GM12878 (cell line): ENCODE measurements at regions not wholly inside any gene's neighbourhood (a gene's known extent, or its start where the extent isn't known, plus 50 kb on each side); places are given as distances from the start of the nearest gene placed in this dataset.

Experiments
- CEBPZ ChIP-seq: fragments of 150-350 bp; IDR thresholded peaks from 2 replicates; pipeline ENCODE4 v1.6.1; 2016; ENCODE audit warnings: low read depth, low read length
- CHD4 ChIP-seq: fragments of 200-600 bp; sonication (generic); IDR thresholded peaks from 2 replicates; pipeline ENCODE4 v1.6.1; 2016; ENCODE audit warnings: mild to moderate bottlenecking
- CTCF ChIP-seq, 3 experiments: IDR thresholded peaks in 2 of 3; conservative IDR thresholded peaks in 1 of 3; 2 replicates each; pipeline ENCODE4 v1.5.1; 2011; ENCODE audit warnings: low read depth in 3 of 3, low read length in 3 of 3, mild to moderate bottlenecking in 3 of 3, control low read depth in 2 of 3, moderate library complexity in 2 of 3, inconsistent platforms in 1 of 3, mixed read lengths in 1 of 3; ENCODE audit not compliant: control insufficient read depth in 2 of 3, insufficient read depth in 1 of 3; ENCODE audit errors: extremely low read depth in 1 of 3
- EZH2 ChIP-seq: IDR thresholded peaks from 2 replicates; pipeline ENCODE4 v1.6.1; 2012; ENCODE audit warnings: low read depth, mild to moderate bottlenecking, control low read depth, inconsistent platforms, low read length, borderline replicate concordance; ENCODE audit not compliant: control insufficient read depth
- HDAC6 ChIP-seq: fragments of 200-600 bp; sonication (generic); IDR thresholded peaks from one replicate; pipeline ENCODE4 v1.8.0; 2017; ENCODE audit warnings: antibody characterized with exemption; ENCODE audit not compliant: unreplicated experiment
- MAX ChIP-seq: IDR thresholded peaks from 2 replicates; pipeline ENCODE4 v1.6.1; 2012; ENCODE audit warnings: low read depth, low read length, improper control_type of control experiment
- MXI1 ChIP-seq: fragments of 150-350 bp; IDR thresholded peaks from 2 replicates; pipeline ENCODE4 v1.6.1; 2011; ENCODE audit warnings: low read depth, mild to moderate bottlenecking, inconsistent platforms, low read length, improper control_type of control experiment
- NR2F1 ChIP-seq: fragments of 450-650 bp; conservative IDR thresholded peaks from 2 replicates; pipeline ENCODE4 v1.6.1; 2017; ENCODE audit warnings: mild to moderate bottlenecking
- POLR2A ChIP-seq: IDR thresholded peaks from 2 replicates; pipeline ENCODE4 v1.6.1; 2011; ENCODE audit warnings: low read depth, mild to moderate bottlenecking, low read length
- REST ChIP-seq: IDR thresholded peaks from 2 replicates; pipeline ENCODE4 v1.6.1; 2012; ENCODE audit warnings: mild to moderate bottlenecking, low read depth, low read length
- SIN3A ChIP-seq: IDR thresholded peaks from 2 replicates; pipeline ENCODE4 v1.6.1; 2012; ENCODE audit warnings: low read depth, low read length, improper control_type of control experiment
- SP1 ChIP-seq: IDR thresholded peaks from one replicate; pipeline ENCODE4 v1.6.1; 2011; ENCODE audit warnings: low read depth, low read length
- SRF ChIP-seq, 2 experiments: IDR thresholded peaks; 2 replicates each; pipeline ENCODE4 v1.6.1; 2011; ENCODE audit warnings: low read depth in 2 of 2, low read length in 2 of 2, mild to moderate bottlenecking in 1 of 2, moderate library complexity in 1 of 2

- TF ChIP-seq SIN3A, result no peak
- no peak for TF ChIP-seq CTCF (IDR thresholded peaks at IDR 0.05 in 2 of 3, conservative IDR thresholded peaks at IDR 0.05 in 1 of 3; ENCODE audit: control insufficient read depth in 2 of 3, extremely low read depth in 1 of 3, insufficient read depth in 1 of 3, low read depth in 3 of 3, low read length in 3 of 3)
- no peak for TF ChIP-seq MXI1
- no peak for TF ChIP-seq REST
- TF ChIP-seq EZH2, result no peak
- no peak for TF ChIP-seq POLR2A
- no peak for TF ChIP-seq HDAC6
- TF ChIP-seq CHD4, result no peak
- TF ChIP-seq SRF (IDR thresholded peaks at IDR 0.05; ENCODE audit: low read depth in 2 of 2, low read length in 2 of 2), result no peak
- no peak for TF ChIP-seq SP1
- no peak for TF ChIP-seq MAX
- TF ChIP-seq CEBPZ, result no peak
- TF ChIP-seq NR2F1, result no peak
Measured at GRCh38 chr5:56451742-56452141, 218.6 kb upstream of the ANKRD55 start.
